ENCODE measurements at regions not wholly inside any gene's neighbourhood (a gene's known extent, or its start where the extent isn't known, plus 50 kb on each side); places are given as distances from the start of the nearest gene placed in this dataset.
A peak's percentile ranks its signal among the peaks of the same experiment; 100 is the strongest.

- CTCF ChIA-PET: no interaction called here
- Histone ChIP-seq H2BK120ac (ENCODE audit: low read depth, low read length) (no peak overlapping the region), H2BK20ac (ENCODE audit: low read depth, low read length) (no peak overlapping the region), H3K14ac (replicated peaks; ENCODE audit: low read depth, low read length) (no peak overlapping the region), H4K91ac (ENCODE audit: insufficient read depth, low read depth, low read length) (no peak overlapping the region), H2AK9ac (replicated peaks; ENCODE audit: low read depth, low read length, poor library complexity) (no peak overlapping the region), H3K4ac (ENCODE audit: low read depth, low read length) (no peak overlapping the region), H3K79me1 (ENCODE audit: low read depth in 1 of 2, low read length in 2 of 2) (no peaks in the 10 kb centered on the region), H3K18ac (ENCODE audit: low read depth, low read length) (no peak overlapping the region), H4K5ac (ENCODE audit: low read depth, low read length) (no peak overlapping the region), H2BK5ac (ENCODE audit: low read depth, low read length, poor library complexity, severe bottlenecking) (no peak overlapping the region), H3K9me3 (ENCODE audit: control insufficient read depth, insufficient read depth, low read length) (no peaks in the 10 kb centered on the region), H3K9me1 (ENCODE audit: insufficient read depth, low read length) (no peaks in the 10 kb centered on the region), H2AFZ (replicated peaks; ENCODE audit: low read length, poor library complexity) (no peak overlapping the region), H3K36me3 (ENCODE audit: control insufficient read depth, insufficient read depth, low read length) (no peaks in the 10 kb centered on the region), H3K27me3 (ENCODE audit: control insufficient read depth, insufficient read depth, low read length) (no peaks in the 10 kb centered on the region), H3K4me1 (ENCODE audit: control insufficient read depth, insufficient read depth, low read length) (no peaks in the 10 kb centered on the region), H3K4me2 (ENCODE audit: low read depth, low read length) (no peak overlapping the region), H4K8ac (ENCODE audit: low read depth in 2 of 2, low read length in 2 of 2) (no peak overlapping the region), H2AK5ac (ENCODE audit: low read depth, low read length) (no peak overlapping the region), H3K23ac (ENCODE audit: low read depth, low read length) (no peak overlapping the region), H3K4me3 (ENCODE audit: insufficient read depth, low read depth, low read length) (no peak overlapping the region), H4K20me1 (ENCODE audit: insufficient read depth, low read length) (no peaks in the 10 kb centered on the region), H3K56ac (ENCODE audit: extremely low read depth, insufficient read depth, low read length) (no peak overlapping the region), H3K27ac (ENCODE audit: insufficient read depth, low read length) (no peak overlapping the region), H3K9ac (ENCODE audit: low read depth, low read length) (no peak overlapping the region), H2BK15ac (ENCODE audit: low read depth, low read length) (no peak overlapping the region)
- WGBS, 2 experiments (ENCODE audit: extremely low coverage in 2 of 2, insufficient read length in 1 of 2): no CpG with 5 or more reads among the region's 1 CpG
- POLR2A ChIA-PET (ENCODE audit: unreplicated experiment): no interaction called here
- peak; percentile 4 for DNase-seq
- TF ChIP-seq MAFK (IDR thresholded peaks at IDR 0.05; ENCODE audit: low read depth, low read length) (no peak), RFX5 (IDR thresholded peaks at IDR 0.05; ENCODE audit: low read depth, low read length) (no peak), SMC3 (IDR thresholded peaks at IDR 0.05; ENCODE audit: low read depth, low read length) (no peak), POLR2A (IDR thresholded peaks at IDR 0.05; ENCODE audit: low read depth, low read length) (no peak), NFE2L2 (IDR thresholded peaks at IDR 0.05; ENCODE audit: low read depth, low read length) (no peak), MXI1 (IDR thresholded peaks at IDR 0.05; ENCODE audit: borderline replicate concordance, low read depth, low read length) (no peak), CTCF (conservative IDR thresholded peaks at IDR 0.05; ENCODE audit: low read depth, low read length) (no peak), RAD21 (IDR thresholded peaks at IDR 0.05; ENCODE audit: low read length) (no peak), RCOR1 (IDR thresholded peaks at IDR 0.05; ENCODE audit: insufficient replicate concordance, low read length) (no peak), BHLHE40 (IDR thresholded peaks at IDR 0.05; ENCODE audit: low read depth, low read length) (no peak), FOS (IDR thresholded peaks at IDR 0.05; ENCODE audit: low read depth, low read length) (no peak), CHD1 (IDR thresholded peaks at IDR 0.05; ENCODE audit: low read depth, low read length) (no peak), MAZ (IDR thresholded peaks at IDR 0.05; ENCODE audit: borderline replicate concordance, low read depth, low read length) (no peak), CEBPB (IDR thresholded peaks at IDR 0.05; ENCODE audit: low read depth, low read length) (no peak)
- TF ChIP-seq, protein P1, sequence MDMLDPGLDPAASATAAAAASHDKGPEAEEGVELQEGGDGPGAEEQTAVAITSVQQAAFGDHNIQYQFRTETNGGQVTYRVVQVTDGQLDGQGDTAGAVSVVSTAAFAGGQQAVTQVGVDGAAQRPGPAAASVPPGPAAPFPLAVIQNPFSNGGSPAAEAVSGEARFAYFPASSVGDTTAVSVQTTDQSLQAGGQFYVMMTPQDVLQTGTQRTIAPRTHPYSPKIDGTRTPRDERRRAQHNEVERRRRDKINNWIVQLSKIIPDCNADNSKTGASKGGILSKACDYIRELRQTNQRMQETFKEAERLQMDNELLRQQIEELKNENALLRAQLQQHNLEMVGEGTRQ (IDR thresholded peaks at IDR 0.05; ENCODE audit: low read depth, low read length): no peak
- TF ChIP-seq, protein P2, sequence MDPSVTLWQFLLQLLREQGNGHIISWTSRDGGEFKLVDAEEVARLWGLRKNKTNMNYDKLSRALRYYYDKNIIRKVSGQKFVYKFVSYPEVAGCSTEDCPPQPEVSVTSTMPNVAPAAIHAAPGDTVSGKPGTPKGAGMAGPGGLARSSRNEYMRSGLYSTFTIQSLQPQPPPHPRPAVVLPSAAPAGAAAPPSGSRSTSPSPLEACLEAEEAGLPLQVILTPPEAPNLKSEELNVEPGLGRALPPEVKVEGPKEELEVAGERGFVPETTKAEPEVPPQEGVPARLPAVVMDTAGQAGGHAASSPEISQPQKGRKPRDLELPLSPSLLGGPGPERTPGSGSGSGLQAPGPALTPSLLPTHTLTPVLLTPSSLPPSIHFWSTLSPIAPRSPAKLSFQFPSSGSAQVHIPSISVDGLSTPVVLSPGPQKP (IDR thresholded peaks at IDR 0.05; ENCODE audit: borderline replicate concordance, low read depth, low read length): no peak
- BruUV-seq (replicated peaks): no TSS peak
- intact Hi-C loops (cut with micrococcal nuclease): loop anchor here (10.0 kb wide), 1 partner anchor 370 kb away; no protein-coding TSS in a partner anchor
- ATAC-seq (ENCODE audit: low read depth): 0 out of 2 replicates have a peak, but pooled peaks have one; percentile 24
- in situ Hi-C loops (cut with MboI; ENCODE audit: low sequenced_read_pairs): no loop called here
- dilution Hi-C loops (cut with HindIII; ENCODE audit: low sequenced_read_pairs, unreplicated experiment): no loop called here
Observed at GRCh38 chr3:146814601-146815315, 209.6 kb upstream of the PLSCR5 start.
